NT2/D1 (cell line): ENCODE measurements at regions not wholly inside any gene's neighbourhood (a gene's known extent, or its start where the extent isn't known, plus 50 kb on each side); places are given as distances from the start of the nearest gene placed in this dataset.

ENCODE experiments used
- DNase-seq: peaks from one replicate; pipeline ENCODE4 v3.0.0-alpha.2; 2011; ENCODE audit warnings: low read depth, low spot score
- H3K27me3 ChIP-seq: 2 replicates; pipeline ENCODE4 v1.6.0; 2011; ENCODE audit warnings: mild to moderate bottlenecking; ENCODE audit not compliant: insufficient read length, insufficient read depth
- H3K36me3 ChIP-seq: 2 replicates; pipeline ENCODE4 v1.6.1; 2011; ENCODE audit warnings: mild to moderate bottlenecking, low read length, mixed read lengths; ENCODE audit not compliant: insufficient read depth, insufficient read length
- H3K4me1 ChIP-seq: 2 replicates; pipeline ENCODE4 v1.5.1; 2011; ENCODE audit not compliant: insufficient read depth, insufficient read length
- H3K4me3 ChIP-seq: 2 replicates; pipeline ENCODE4 v1.5.1; 2011; ENCODE audit warnings: low read depth; ENCODE audit not compliant: insufficient read length
- H3K9ac ChIP-seq: 2 replicates; pipeline ENCODE4 v1.6.0; 2011; ENCODE audit warnings: low read depth; ENCODE audit not compliant: insufficient read length
- H3K9me3 ChIP-seq: 2 replicates; pipeline ENCODE4 v1.5.1; 2011; ENCODE audit warnings: mild to moderate bottlenecking, low read length; ENCODE audit not compliant: insufficient read depth
- SUZ12 ChIP-seq: IDR thresholded peaks from 2 replicates; pipeline ENCODE4 v1.6.1; 2011; ENCODE audit not compliant: insufficient read length, insufficient read depth; ENCODE audit errors: extremely low read depth
- YY1 ChIP-seq: IDR thresholded peaks from 2 replicates; pipeline ENCODE4 v1.6.1; 2011; ENCODE audit not compliant: insufficient read length, insufficient read depth
- ZNF274 ChIP-seq: IDR thresholded peaks from 2 replicates; pipeline ENCODE4 v1.6.1; 2011; ENCODE audit warnings: mild to moderate bottlenecking, low read depth, low read length

GRCh38 chrX:117570160-117570559, 546.5 kb downstream of the KLHL13 start:
- H3K9ac ChIP-seq: no peak overlapping the region
- no peak overlapping the region for H3K4me3 ChIP-seq
- no peaks in the 10 kb centered on the region for H3K27me3 ChIP-seq
- TF ChIP-seq YY1: no peak
- H3K4me1 ChIP-seq: no peaks in the 10 kb centered on the region
- no peaks in the 10 kb centered on the region for H3K9me3 ChIP-seq
- DNase-seq: no peak
- H3K36me3 ChIP-seq: no peaks in the 10 kb centered on the region

- Histone ChIP-seq H3K4me3 (no peak overlapping the region), H3K9me3 (no peaks in the 10 kb centered on the region), H3K4me1 (no peaks in the 10 kb centered on the region), H3K9ac (no peak overlapping the region), H3K36me3 (no peaks in the 10 kb centered on the region), H3K27me3 (no peaks in the 10 kb centered on the region)
- DNase-seq: no peak
- no peak for TF ChIP-seq SUZ12
- no peak for TF ChIP-seq YY1
- no peak for TF ChIP-seq ZNF274
Observed at GRCh38 chrX:117568238-117568637, 548.4 kb downstream of the KLHL13 start.

GRCh38 chrX:117543885-117544284, 572.7 kb downstream of the KLHL13 start:
- TF ChIP-seq ZNF274: no peak
- Histone ChIP-seq H3K9me3 (no peaks in the 10 kb centered on the region), H3K4me1 (no peaks in the 10 kb centered on the region), H3K9ac (no peak overlapping the region), H3K36me3 (no peaks in the 10 kb centered on the region), H3K27me3 (no peaks in the 10 kb centered on the region), H3K4me3 (no peak overlapping the region)
- DNase-seq: no peak

GRCh38 chrX:117539090-117539418, 577.6 kb downstream of the KLHL13 start:
- no peak for DNase-seq
- Histone ChIP-seq H3K9ac (no peak overlapping the region), H3K4me1 (no peaks in the 10 kb centered on the region), H3K36me3 (no peaks in the 10 kb centered on the region), H3K9me3 (no peaks in the 10 kb centered on the region), H3K27me3 (no peaks in the 10 kb centered on the region), H3K4me3 (no peak overlapping the region)
- TF ChIP-seq ZNF274 (no peak), YY1 (no peak), SUZ12 (no peak)

- Histone ChIP-seq H3K36me3 (no peaks in the 10 kb centered on the region), H3K4me1 (no peaks in the 10 kb centered on the region), H3K9ac (no peak overlapping the region), H3K9me3 (no peaks in the 10 kb centered on the region), H3K27me3 (no peaks in the 10 kb centered on the region), H3K4me3 (no peak overlapping the region)
- DNase-seq: no peak
- TF ChIP-seq SUZ12: no peak
- no peak for TF ChIP-seq ZNF274
- no peak for TF ChIP-seq YY1
Observed at GRCh38 chrX:117538178-117539089, 578.2 kb downstream of the KLHL13 start.

- Histone ChIP-seq H3K4me1 (no peaks in the 10 kb centered on the region), H3K4me3 (no peak overlapping the region), H3K9ac (no peak overlapping the region), H3K9me3 (no peaks in the 10 kb centered on the region), H3K36me3 (no peaks in the 10 kb centered on the region), H3K27me3 (no peaks in the 10 kb centered on the region)
- TF ChIP-seq SUZ12 (no peak), ZNF274 (no peak), YY1 (no peak)
- no peak for DNase-seq
Observed at GRCh38 chrX:117532339-117532738, 584.3 kb downstream of the KLHL13 start.

GRCh38 chrX:117522725-117523700, 593.6 kb downstream of the KLHL13 start:
- Histone ChIP-seq H3K4me1 (no peaks in the 10 kb centered on the region), H3K36me3 (no peaks in the 10 kb centered on the region), H3K9ac (no peak overlapping the region), H3K27me3 (no peaks in the 10 kb centered on the region), H3K9me3 (no peaks in the 10 kb centered on the region), H3K4me3 (no peak overlapping the region)
- TF ChIP-seq SUZ12 (no peak), ZNF274 (no peak), YY1 (no peak)
- DNase-seq: no peak
